Prostate gland (tissue), 2 donors: ENCODE measurements at regions not wholly inside any gene's neighbourhood (a gene's known extent, or its start where the extent isn't known, plus 50 kb on each side); places are given as distances from the start of the nearest gene placed in this dataset.
"Not testable (repeated sequence)": the region's sequence is repeated elsewhere in the genome, so short reads cannot be mapped to it uniquely, and the experiment has no call there.

Experiments
- DNase-seq: peaks from one replicate; pipeline ENCODE4 v3.0.0-alpha.2; 2019; ENCODE audit warnings: low spot score
- H3K27ac ChIP-seq, 2 donors: fragments of 200-600 bp; sonication (generic); 2 replicates each; pipeline ENCODE4 v1.5.1; 2017 to 2019
- H3K27me3 ChIP-seq: fragments of 200-600 bp; sonication (generic); replicated peaks from 2 replicates; pipeline ENCODE4 v1.5.1; 2019; ENCODE audit not compliant: insufficient read depth
- H3K36me3 ChIP-seq, 2 donors: fragments of 200-600 bp; sonication (generic); 1 replicate in 1 of 2; 2 replicates in 1 of 2; pipeline versions ENCODE4 v1.5.1 to v1.8.1; 2017 to 2019
- H3K4me1 ChIP-seq: fragments of 200-600 bp; sonication (generic); replicated peaks from 2 replicates; pipeline ENCODE4 v1.5.1; 2019
- H3K4me3 ChIP-seq, 2 donors: fragments of 200-600 bp; sonication (generic); 2 replicates each; pipeline ENCODE4 v1.5.1; 2017 to 2019
- H3K9me3 ChIP-seq: fragments of 200-600 bp; sonication (generic); 2 replicates; pipeline ENCODE4 v1.5.1; 2017
- POLR2A ChIP-seq: fragments of 450-650 bp; IDR thresholded peaks from one replicate; pipeline ENCODE4 v1.6.1; 2016; ENCODE audit warnings: antibody characterized with exemption, mild to moderate bottlenecking
- POLR2AphosphoS5 ChIP-seq: sonication (generic); formaldehyde crosslinking; IDR thresholded peaks from one replicate; pipeline ENCODE4 v1.6.1; 2017; ENCODE audit warnings: antibody characterized with exemption
- WGBS: methylation state at CpG from one replicate; pipeline ENCODE4 v1.1.5; 2018; 5-methylcytosine and 5-hydroxymethylcytosine counted together
- intact Hi-C: fragments of 100-400 bp; cut with DNase I; formaldehyde crosslinking; loops from one replicate; pipeline ENCODE4 v1.14.2; 2022
- TF ChIP-seq, protein P1 (sequence below), 4 experiments: fragments of 200-600 bp in 2 of 4; fragments of 450-650 bp in 2 of 4; sonication (generic) in 2 of 4; IDR thresholded peaks; 1 replicate in 3 of 4; 2 replicates in 1 of 4; pipeline ENCODE4 v1.5.1; 2016 to 2019; ENCODE audit warnings: antibody characterized with exemption in 4 of 4, mild to moderate bottlenecking in 2 of 4, moderate library complexity in 2 of 4

DNA sequence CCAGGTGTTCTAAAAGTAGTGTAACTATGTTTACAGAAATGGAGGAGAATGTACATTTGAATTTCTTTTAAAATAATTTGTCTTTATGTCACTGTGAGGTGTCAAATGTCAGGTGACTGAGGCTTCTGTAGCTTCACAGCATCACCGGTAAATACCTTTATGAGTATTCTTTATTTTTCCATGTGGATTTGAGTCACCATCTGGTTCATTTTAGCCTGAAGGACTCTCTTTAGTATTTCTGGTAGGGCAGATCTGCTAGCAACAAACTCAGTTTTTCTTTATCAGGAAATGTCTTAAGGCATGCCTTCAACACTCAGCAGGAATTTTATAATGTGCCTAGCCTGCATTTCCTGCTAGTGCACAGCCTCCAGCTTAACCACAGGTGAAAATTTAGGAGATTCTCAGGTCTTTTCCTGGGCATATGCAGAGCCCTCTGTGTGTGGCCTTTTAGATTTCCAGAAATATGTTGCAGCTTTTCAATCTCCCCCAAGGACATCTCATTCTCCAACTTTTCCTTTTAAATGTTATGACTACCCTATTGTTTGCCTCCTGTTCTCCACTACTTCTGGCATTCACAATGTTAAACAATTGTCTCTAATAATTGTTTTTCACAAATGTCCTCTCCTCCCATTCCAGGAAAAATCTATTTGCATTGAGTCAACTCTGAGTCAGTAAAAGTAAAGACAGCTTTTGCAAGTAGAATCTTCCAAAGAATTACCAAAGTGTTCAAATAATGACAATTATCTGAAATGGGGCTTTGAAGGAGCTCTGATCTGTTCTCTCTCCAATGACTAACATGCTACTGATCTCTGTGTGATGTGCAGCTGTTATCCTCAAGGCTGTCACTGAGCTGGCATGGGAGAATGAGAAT is 239.4 kb upstream of the CPHXL start:
- no peaks in the 10 kb centered on the region for H3K36me3 ChIP-seq
- no peak overlapping the region for H3K27ac ChIP-seq
- no peaks in the 10 kb centered on the region for H3K4me1 ChIP-seq
- no peaks in the 10 kb centered on the region for H3K9me3 ChIP-seq
- no peak overlapping the region for H3K4me3 ChIP-seq
- intact Hi-C loops: no loop called here
- TF ChIP-seq, protein P1, sequence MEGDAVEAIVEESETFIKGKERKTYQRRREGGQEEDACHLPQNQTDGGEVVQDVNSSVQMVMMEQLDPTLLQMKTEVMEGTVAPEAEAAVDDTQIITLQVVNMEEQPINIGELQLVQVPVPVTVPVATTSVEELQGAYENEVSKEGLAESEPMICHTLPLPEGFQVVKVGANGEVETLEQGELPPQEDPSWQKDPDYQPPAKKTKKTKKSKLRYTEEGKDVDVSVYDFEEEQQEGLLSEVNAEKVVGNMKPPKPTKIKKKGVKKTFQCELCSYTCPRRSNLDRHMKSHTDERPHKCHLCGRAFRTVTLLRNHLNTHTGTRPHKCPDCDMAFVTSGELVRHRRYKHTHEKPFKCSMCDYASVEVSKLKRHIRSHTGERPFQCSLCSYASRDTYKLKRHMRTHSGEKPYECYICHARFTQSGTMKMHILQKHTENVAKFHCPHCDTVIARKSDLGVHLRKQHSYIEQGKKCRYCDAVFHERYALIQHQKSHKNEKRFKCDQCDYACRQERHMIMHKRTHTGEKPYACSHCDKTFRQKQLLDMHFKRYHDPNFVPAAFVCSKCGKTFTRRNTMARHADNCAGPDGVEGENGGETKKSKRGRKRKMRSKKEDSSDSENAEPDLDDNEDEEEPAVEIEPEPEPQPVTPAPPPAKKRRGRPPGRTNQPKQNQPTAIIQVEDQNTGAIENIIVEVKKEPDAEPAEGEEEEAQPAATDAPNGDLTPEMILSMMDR (IDR thresholded peaks at IDR 0.05): no peak
- no peak for TF ChIP-seq POLR2A
- no peak for TF ChIP-seq POLR2AphosphoS5
- 50% methylated on average over 1 of the region's 1 CpG for WGBS
- DNase-seq: no peak
- no peaks in the 10 kb centered on the region for H3K27me3 ChIP-seq

DNA sequence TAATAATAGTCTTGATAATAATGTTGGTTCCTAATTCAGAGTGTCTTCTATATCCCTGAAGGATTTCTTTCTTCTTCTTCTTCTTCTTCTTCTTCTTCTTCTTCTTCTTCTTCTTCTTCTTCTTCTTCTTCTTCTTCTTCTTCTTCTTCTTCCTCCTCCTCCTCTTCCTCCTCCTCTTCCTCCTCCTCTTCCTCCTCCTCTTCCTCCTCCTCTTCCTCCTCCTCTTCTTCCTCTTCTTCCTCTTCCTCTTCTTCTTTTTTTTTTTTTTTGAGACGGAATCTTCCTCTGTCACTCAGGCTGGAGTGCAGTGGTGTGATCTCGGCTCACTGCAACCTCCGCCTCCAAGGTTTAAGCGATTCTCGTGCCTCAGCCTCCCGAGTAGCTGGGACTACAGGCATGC is 242.8 kb upstream of the CPHXL start:
- H3K4me3 ChIP-seq, H3K4me1 ChIP-seq, H3K9me3 ChIP-seq, intact Hi-C loops, DNase-seq, H3K27ac ChIP-seq, H3K36me3 ChIP-seq, H3K27me3 ChIP-seq: not testable (repeated sequence)
- 97% methylated on average over 6 of the region's 6 CpGs for WGBS

GRCh38 chr16:75971334-75971733 is 245.0 kb upstream of the CPHXL start:
- H3K4me1 ChIP-seq: no peaks in the 10 kb centered on the region
- H3K4me3 ChIP-seq: no peak overlapping the region
- H3K27ac ChIP-seq: no peak overlapping the region
- no peak for DNase-seq
- intact Hi-C loops: no loop called here
- 62% methylated on average over 2 of the region's 2 CpGs for WGBS
- H3K36me3 ChIP-seq: no peaks in the 10 kb centered on the region
- no peaks in the 10 kb centered on the region for H3K9me3 ChIP-seq
- H3K27me3 ChIP-seq: no peaks in the 10 kb centered on the region
- TF ChIP-seq POLR2AphosphoS5: no peak
- no peak for TF ChIP-seq POLR2A
- TF ChIP-seq, protein P1 (IDR thresholded peaks at IDR 0.05): no peak

GRCh38 chr16:75983296-75983695 is 257.0 kb upstream of the CPHXL start:
- H3K27me3 ChIP-seq: no peaks in the 10 kb centered on the region
- no peak for DNase-seq
- H3K4me3 ChIP-seq: no peak overlapping the region
- TF ChIP-seq, protein P1 (IDR thresholded peaks at IDR 0.05): no peak
- no peak for TF ChIP-seq POLR2AphosphoS5
- no peak for TF ChIP-seq POLR2A
- H3K27ac ChIP-seq: no peak overlapping the region
- intact Hi-C loops: no loop called here
- no peaks in the 10 kb centered on the region for H3K36me3 ChIP-seq
- no peaks in the 10 kb centered on the region for H3K4me1 ChIP-seq
- H3K9me3 ChIP-seq: no peaks in the 10 kb centered on the region

- no peak for DNase-seq
- TF ChIP-seq POLR2AphosphoS5 (no peak), POLR2A (no peak)
- TF ChIP-seq, protein P1 (IDR thresholded peaks at IDR 0.05): no peak
- Histone ChIP-seq H3K36me3 (no peaks in the 10 kb centered on the region), H3K27ac (no peak overlapping the region), H3K4me3 (no peak overlapping the region), H3K27me3 (no peaks in the 10 kb centered on the region), H3K4me1 (no peaks in the 10 kb centered on the region), H3K9me3 (no peaks in the 10 kb centered on the region)
- WGBS: 78% methylated on average over 4 of the region's 4 CpGs
- intact Hi-C loops: no loop called here
Measured at GRCh38 chr16:75983741-75984381, 257.6 kb upstream of the CPHXL start.
